Choroid plexus epithelial cell (primary cell): ENCODE measurements at regions not wholly inside any gene's neighbourhood (a gene's known extent, or its start where the extent isn't known, plus 50 kb on each side); places are given as distances from the start of the nearest gene placed in this dataset.
A peak's percentile ranks its signal among the peaks of the same experiment; 100 is the strongest.

ENCODE experiments used
- DNase-seq: peaks from one replicate; pipeline ENCODE4 v3.0.0-alpha.2; 2010; ENCODE audit warnings: low read depth
- H3K4me3 ChIP-seq: 2 replicates; pipeline ENCODE4 v1.5.1; 2011; ENCODE audit warnings: low read depth, mild to moderate bottlenecking, control low read depth, low read length, moderate library complexity
- TF ChIP-seq, protein P1 (sequence below): conservative IDR thresholded peaks from 2 replicates; pipeline ENCODE4 v1.5.1; 2011; ENCODE audit warnings: low read depth, mild to moderate bottlenecking, control low read depth, inconsistent platforms, low read length, moderate library complexity

DNA sequence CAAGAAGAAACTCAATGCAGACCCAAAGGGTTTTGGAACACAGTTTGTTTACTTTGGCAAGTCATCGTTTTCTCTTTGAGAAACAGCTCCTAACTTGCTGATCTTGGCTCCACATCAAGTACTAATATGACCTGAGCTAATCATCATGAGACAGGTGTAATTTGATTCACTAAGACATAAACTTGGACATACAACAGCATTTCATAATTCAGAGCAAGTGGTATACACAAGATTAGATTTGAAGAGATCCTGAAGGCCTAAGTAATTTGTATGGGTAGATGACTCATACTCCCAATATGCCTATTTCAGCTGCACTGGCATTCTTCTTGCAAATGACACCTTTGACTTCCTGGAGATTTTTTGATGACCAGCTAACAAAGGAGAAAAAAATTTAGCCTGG lies 1521.7 kb downstream of the RPA4 start:
- H3K4me3 ChIP-seq, result no peak overlapping the region
- peak; percentile 0 for DNase-seq
- TF ChIP-seq, protein P1, sequence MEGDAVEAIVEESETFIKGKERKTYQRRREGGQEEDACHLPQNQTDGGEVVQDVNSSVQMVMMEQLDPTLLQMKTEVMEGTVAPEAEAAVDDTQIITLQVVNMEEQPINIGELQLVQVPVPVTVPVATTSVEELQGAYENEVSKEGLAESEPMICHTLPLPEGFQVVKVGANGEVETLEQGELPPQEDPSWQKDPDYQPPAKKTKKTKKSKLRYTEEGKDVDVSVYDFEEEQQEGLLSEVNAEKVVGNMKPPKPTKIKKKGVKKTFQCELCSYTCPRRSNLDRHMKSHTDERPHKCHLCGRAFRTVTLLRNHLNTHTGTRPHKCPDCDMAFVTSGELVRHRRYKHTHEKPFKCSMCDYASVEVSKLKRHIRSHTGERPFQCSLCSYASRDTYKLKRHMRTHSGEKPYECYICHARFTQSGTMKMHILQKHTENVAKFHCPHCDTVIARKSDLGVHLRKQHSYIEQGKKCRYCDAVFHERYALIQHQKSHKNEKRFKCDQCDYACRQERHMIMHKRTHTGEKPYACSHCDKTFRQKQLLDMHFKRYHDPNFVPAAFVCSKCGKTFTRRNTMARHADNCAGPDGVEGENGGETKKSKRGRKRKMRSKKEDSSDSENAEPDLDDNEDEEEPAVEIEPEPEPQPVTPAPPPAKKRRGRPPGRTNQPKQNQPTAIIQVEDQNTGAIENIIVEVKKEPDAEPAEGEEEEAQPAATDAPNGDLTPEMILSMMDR, result no peak

DNA sequence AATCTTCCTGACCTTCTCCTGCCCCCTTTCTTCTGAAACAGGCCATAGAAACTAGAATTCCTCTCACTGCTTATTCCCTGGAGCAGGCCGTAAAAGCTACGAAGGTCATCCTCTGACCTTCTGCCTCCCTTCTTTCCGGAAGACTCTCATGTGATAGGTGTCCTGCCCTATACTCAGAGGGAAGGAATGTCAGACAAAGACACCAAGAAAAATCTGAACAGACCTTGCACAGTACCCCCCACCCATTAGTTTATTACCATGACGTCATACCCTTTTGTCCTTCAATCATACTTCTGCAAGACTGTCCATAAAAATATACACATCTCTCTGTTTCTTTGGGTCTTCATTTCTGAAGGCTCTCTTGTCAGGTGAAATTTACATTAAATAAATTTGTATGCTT lies 1523.9 kb downstream of the RPA4 start:
- no peak for DNase-seq
- TF ChIP-seq, protein P1, result no peak
- no peak overlapping the region for H3K4me3 ChIP-seq

DNA sequence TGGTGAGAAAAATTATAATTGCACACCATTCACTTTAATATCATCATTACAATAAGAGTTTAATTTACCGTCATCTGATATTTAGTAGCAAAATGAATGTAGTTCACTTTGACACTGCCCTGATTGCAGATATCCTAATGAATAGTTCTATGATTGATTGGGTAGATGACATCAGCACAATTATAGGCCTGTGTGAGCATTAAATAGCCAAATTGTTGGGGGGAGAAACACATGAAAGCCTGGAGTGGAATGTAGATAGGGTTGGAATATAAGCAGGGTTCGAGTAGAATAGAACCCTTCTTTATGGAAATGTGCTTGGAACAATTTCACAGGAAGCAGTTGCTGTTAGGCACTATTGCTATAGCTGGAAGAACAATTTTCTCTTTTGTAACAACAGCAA lies 1526.2 kb downstream of the RPA4 start:
- H3K4me3 ChIP-seq, result no peak overlapping the region

DNA sequence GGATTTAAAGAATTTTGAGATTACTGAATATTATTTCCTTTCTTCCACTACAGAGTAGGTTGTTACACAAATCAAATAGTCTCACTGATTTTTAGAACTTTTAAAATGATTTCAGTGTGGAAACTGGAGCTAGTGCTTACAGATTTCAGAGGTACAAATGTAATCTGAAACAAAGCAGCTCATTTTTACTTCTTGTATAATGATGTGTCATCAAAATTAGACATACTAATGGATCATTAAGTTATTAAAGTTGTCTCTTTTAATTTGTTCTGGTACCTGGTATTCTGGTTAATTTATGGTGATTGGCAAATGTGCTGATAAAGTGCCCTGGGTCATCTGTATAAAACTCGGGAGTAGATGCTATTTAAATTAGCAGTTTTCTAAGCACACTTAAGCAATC lies 1528.3 kb downstream of the RPA4 start:
- TF ChIP-seq, protein P1, result no peak
- no peak for DNase-seq
- no peak overlapping the region for H3K4me3 ChIP-seq

More for the DNA sequence above, 1526.2 kb downstream of the RPA4 start:
- no peak for DNase-seq
- TF ChIP-seq, protein P1, result no peak

DNA sequence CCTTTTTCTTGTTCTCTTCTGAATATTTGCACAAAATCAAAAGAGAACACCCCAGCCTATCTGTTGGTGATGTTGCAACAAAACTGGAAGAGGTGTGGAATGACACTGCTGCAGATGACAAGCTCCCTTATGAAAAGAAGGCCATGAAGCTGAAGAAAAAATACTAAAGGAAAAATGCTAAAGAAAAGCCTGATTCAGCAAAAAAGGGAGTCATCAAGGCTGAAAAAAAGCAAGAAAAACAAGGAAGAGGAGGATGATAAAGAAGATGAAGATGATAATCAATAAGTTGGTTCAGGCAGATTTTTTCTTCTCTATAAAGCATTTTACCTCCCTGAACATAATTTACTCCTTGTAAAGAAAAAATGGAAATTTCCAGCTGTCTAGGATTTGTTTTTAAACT lies 1538.8 kb downstream of the RPA4 start:
- TF ChIP-seq, protein P1, result no peak
- DNase-seq, result no peak
- H3K4me3 ChIP-seq, result no peak overlapping the region

DNA sequence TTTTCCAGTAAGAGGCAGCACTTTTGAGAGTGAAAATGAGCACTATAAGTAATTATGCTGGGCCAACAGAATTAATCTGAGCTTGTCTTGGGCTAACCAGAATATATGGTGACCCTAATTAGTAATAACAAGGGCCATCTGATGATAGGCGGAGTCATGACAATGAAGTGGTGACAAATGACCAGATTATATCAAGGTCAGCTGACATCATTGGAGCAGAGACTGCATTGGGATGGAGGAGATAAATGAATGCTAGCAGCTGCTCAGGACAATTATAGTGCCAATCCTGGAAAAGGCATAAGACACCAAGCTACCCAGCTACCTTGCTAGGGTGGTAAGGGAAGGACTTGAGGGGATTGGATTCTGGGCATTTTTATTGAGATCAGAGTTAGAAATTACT lies 1548.7 kb downstream of the RPA4 start:
- DNase-seq, result no peak
- TF ChIP-seq, protein P1, result no peak
- no peak overlapping the region for H3K4me3 ChIP-seq

DNA sequence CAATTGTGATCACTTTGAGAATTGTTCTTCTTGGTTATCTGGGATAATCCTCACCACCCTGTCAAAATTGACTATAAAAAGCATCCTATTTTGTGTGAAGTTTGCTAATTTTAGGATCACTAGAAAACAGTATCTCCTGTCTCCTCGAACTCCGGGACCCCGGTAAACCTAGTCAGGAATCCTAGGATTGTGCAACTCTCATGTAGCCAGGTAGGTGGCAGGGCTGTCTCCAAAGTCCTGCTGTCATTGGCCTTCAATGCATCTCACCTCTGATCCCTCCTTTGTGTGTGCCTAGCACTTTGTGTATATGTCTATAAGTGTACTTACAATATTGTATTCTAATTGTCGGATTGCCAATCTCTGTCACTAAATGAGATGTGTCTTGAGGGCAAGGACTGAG lies 1564.8 kb downstream of the RPA4 start:
- no peak overlapping the region for H3K4me3 ChIP-seq
- TF ChIP-seq, protein P1, result no peak
- no peak for DNase-seq
